HG03432 (cell line): ENCODE measurements at regions not wholly inside any gene's neighbourhood (a gene's known extent, or its start where the extent isn't known, plus 50 kb on each side); places are given as distances from the start of the nearest gene placed in this dataset.

Experiments
- ATAC-seq: cut with Tn5 transposase; IDR thresholded peaks from one replicate; pipeline ENCODE4 v1.9.1; 2021; ENCODE audit warnings: mild to moderate bottlenecking, moderate library complexity; ENCODE audit not compliant: unreplicated experiment

DNA sequence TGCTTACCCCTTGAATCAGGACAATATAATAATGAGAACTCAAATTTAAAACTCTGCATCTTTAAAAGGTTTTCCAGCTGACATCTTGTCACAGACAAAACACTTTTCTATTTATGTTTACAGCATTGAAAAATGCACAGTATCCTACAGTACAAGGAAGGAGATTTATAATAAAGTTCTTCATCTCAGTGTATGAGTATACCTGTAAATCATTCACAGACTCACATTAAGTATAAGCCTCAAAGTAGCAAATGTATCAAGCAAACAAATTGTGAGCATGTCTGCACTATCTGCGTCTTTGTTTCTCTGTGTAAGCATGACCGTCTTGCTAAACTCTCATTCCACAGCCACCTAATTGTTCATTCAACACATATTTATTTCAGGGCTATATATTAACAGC is 52.8 kb downstream of the PPP1R2C start:
- ATAC-seq = no peak

DNA sequence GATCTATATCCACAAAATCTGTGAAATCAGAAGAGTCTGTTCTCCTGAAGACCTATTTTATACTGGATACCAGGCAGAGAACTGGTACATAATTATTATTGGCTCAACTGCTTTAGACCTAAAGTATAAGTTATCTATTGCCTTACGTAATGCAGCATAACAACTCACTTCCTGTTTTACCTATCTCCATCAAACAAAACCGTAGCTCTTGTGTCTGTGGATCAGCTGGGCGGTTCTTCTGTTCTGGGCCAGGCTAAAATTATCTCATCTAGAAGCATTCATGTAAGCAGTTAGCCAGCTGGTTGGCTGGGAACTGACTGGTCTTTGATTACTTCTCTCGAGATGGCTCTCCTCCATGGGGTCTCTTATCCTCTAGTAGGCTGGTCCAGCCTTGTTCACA is 57.8 kb downstream of the PPP1R2C start:
- ATAC-seq = no peak

DNA sequence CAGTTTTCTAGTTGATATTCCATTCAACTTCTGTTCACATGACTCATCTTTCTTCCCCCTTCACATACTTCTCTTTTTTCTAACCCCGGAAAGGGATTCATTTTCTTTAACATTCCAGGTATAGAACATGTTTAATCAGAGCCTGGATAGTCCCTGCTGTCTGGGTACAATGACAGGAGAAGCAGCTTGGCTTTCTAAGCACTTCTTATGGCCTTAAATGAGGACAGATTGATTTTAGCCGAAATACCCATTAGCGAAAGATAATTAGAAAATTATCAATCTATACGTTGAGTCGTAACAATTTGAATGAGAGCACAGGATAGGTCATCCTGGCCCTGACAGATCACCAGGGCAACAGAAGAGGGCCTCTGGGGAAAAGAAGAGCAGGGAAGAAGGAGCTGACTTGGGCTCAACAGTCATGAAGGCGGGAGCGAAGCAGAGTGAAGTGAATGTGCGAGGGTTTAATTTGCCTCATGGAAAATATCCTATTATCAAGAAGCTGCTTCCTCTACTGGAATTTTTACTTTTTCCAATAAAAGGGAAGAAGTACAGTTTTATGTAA is 62.2 kb downstream of the PPP1R2C start:
- no peak for ATAC-seq

GRCh38 chrX:42714981-42715700 is 62.8 kb downstream of the PPP1R2C start:
- ATAC-seq = peak; percentile 69

GRCh38 chrX:42710452-42710851 is 67.5 kb downstream of the PPP1R2C start:
- no peak for ATAC-seq

GRCh38 chrX:42708222-42708621 is 69.7 kb downstream of the PPP1R2C start:
- ATAC-seq = no peak

- no peak for ATAC-seq
Observed at GRCh38 chrX:42707742-42708141, 70.2 kb downstream of the PPP1R2C start.

- no peak for ATAC-seq
Observed at GRCh38 chrX:42704454-42704853, 73.5 kb downstream of the PPP1R2C start.

DNA sequence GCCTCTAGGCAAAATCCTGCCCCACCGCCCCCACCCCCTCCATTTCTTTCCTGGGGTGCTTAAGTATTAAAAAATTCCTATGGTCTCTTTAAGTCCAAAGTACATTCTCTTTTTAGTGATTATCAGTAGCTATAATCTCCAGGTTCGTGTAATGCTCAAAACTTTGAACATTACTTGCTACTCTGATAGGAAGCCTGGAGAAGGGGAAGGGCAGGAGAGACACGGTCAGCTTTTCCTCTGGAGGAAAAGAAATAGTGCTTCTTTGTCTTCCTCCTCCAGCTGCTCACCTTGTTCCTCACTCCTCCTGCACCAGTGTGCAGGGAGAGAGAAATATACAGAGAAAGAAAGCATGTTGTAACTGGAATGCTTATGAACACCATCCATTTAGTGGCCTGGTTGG is 80.4 kb downstream of the PPP1R2C start:
- ATAC-seq = no peak

DNA sequence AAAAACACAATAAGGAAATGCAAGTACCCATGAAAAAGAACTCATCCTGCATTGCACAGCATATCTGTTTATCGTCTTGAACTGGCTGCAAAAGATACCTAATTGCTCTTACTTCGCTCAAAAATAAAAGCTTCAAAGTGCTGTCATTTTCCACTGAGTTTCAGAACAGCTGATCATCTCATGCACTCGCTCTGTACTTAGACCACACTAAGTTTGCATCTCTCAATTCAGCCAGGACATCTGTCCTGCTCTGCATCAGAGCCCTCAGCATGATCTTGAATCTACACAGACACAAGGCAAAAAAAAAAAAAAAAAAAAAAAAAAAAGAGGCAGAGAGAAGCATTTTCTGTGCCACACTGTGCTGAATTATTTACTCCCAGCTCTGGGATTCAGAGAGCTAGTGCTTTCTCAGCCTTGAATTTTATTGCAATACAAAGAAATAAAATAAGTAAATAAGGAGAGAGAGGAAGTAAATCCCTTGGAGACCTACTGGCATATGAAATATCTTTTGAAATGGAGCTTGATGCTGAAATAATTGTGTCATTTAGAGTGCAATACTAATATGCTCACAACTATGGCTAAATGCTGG is 81.3 kb downstream of the PPP1R2C start:
- no peak for ATAC-seq

- no peak for ATAC-seq
Observed at GRCh38 chrX:42695800-42696358, 82.1 kb downstream of the PPP1R2C start.

GRCh38 chrX:42694260-42694815 is 83.6 kb downstream of the PPP1R2C start:
- ATAC-seq = no peak

- ATAC-seq = no peak
Observed at GRCh38 chrX:42691196-42691595, 86.8 kb downstream of the PPP1R2C start.

DNA sequence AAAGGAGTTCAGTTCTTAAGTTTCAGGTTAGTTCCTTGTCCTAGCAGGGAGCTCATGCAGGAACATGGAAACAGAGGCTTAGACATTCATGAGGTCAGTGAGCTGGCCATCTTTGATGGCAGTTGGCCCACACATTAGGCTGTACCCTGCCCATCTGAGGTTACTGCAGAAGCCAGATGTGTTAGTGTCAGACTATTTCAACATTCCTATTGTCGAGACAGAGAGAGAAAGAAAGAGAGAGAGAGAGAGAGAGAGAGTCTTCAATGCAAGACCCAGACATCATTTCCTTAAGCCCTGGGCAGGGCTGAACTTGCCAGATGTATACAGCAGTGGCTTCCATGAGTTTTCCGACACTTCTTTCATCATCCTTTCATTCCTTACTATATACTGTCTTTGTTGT is 91.3 kb downstream of the PPP1R2C start:
- no peak for ATAC-seq

DNA sequence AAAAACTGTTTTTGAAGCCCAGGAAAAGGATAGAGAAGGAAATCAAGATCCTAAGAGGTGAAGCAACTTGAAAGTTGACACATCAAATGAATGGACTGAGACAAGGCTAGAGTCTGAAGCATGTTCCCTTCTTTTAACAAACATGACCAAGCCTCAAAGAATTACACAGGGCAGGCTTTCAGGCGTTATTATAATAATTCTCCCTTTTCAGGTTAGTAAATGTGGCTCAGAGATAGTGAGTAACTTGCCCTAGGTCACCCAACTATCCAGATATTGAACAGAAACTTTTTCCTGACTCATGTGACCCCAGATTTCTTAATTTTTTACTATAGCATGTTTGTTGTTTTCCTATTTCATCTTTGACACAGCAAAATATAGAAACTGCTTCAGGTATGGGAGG is 91.7 kb downstream of the PPP1R2C start:
- no peak for ATAC-seq

- no peak for ATAC-seq
Observed at GRCh38 chrX:42684065-42684464, 93.9 kb downstream of the PPP1R2C start.

- no peak for ATAC-seq
Observed at GRCh38 chrX:42680666-42681065, 97.3 kb downstream of the PPP1R2C start.

- ATAC-seq = no peak
Observed at GRCh38 chrX:42678133-42678532, 99.8 kb downstream of the PPP1R2C start.

GRCh38 chrX:42673301-42673810 is 104.6 kb downstream of the PPP1R2C start:
- no peak for ATAC-seq

DNA sequence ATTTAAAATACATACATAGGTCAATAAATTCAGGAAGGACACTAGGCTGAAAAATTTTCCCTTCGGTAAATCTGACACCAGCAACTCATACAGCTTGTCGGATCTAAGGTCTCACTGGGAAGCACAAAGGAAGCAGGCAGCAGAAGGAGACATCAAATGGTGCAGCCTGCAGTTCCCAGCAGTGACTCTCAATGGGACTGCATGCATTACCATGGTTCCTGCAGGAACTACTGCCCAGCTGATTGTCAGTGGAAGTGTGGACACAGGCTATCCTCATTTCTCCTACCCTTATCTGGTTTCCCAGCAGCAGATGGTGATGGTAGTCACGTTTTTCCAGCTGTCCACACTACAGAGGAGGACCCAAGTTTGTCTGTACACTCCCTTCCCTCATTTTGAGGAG is 113.3 kb downstream of the PPP1R2C start:
- no peak for ATAC-seq

DNA sequence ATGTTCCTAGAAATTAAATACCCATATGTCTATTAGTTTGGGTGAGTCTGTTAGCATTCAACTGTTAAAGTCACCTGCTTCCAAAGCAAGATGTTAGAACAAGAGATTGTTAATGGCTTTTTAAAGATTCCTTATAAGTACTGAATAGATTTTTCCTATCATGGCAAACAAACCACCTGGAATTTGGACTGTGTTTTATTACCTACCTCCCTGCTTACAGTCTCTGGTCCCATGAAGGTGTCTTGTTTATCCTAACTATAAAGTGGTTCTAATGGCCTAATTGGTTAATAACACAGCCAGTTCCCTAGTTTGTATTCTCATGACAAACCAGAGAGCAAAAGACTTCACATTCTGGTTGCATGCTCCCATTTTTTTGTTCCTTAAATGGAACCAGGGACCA is 149.5 kb downstream of the PPP1R2C start:
- ATAC-seq = no peak

DNA sequence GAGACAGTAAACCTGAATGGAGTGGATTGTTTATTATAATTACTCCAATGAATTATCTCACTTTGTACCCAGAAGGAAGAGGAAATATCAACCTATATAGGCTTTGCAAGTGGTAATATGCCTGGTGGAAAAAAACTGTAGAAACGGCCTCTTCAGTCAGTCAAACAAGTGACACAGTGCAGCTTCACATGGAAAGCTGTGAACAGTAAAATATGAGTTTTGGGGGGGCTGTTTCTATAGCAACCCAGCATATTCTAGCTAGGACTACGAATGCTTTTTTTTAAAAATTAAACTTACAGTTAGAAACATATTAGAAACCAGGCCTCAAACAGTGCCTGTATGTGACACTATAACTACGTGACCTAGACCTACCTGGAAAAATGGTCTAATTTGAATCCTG is 150.1 kb downstream of the PPP1R2C start:
- ATAC-seq = no peak
